Stimulated activated CD8-positive, alpha-beta memory T cell treated with anti-CD3 and anti-CD28 coated beads, Interleukin-2, amount 100 ng/mL, for 1 hour (primary cell): ENCODE measurements at regions not wholly inside any gene's neighbourhood (a gene's known extent, or its start where the extent isn't known, plus 50 kb on each side); places are given as distances from the start of the nearest gene placed in this dataset.

Source experiments
- DNase-seq, 2 donors: peaks; one replicate each; pipeline ENCODE4 v3.0.0-alpha.2; 2020; ENCODE audit warnings: low read depth in 2 of 2

DNA sequence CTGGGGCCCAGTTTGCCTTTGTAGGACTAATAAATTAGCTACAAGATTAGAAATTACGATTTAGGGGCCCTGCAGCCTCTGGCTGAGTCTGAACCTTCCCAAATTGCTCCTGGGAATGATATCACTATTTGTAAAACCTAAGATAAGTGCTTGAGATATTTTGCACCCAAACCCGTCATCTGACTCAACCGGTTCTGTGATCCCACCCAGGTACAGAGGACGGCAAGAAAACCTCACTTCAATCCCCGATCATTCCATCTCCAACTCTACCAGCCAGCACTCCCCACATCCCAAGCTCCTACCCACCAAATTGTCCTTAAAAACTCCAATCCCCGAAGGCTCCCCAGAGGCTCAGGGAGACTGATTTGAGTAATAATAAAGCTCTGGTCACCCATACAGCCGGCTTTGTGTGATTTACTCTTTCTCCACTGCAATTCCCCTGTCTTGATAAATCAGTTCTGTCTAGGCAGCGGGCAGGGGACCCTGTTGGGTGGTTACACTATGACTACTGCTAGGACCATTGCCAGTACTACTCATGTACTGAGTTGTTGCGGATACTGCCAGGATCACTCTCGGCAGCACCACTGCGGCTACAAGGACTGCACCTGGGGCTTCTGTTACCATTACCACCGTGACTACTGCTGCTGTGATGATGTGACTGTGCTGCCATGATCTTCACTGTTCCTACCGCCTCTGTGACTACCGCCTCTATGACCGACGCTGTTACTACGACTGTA, 73.1 kb downstream of the IRF8 start:
- no peak for DNase-seq

DNA sequence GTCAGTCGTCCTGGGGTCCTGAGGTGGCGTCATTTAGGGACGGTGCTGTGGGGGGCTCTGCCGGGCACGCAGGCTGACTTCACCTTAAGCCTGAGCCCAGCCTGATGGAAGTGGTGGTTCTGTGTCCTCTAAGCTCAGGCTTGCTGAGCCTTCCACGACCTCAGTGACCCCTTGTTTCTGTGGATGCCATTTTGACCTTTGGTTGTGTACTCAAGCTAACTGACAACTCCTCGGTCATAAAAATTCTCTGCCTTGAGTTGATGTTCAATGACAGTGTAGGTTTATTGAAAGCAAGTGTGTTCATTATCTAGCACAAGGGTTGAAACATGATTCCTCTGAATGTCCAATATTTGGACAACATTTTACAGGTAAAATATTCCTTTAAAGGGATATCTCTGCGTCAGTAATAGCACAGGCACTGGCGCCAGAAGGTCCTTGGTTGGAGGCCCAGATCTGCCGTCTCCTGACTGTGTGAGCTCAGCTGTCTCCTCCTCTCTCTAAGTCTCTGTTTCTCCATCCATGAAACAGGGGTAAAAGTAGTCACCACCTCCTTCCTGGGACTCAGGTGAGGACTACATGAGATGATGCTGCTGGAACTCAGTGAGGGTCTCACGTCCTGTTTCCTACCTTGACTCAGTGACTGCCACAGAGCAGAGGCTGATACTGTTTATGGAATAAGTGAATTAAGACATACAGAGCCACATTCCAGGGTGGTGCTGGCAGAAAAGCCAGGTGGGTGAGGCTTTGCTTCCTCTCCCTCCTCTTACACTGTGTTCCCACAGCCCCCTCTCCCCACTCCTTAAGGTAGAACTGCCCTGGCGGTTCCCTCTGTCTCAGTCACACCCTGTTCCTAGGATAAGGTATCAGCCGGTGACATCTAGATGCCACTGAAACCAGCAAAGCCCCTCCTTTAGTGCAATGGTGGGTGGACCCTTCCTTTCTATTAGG, 75.7 kb downstream of the IRF8 start:
- no peak for DNase-seq

DNA sequence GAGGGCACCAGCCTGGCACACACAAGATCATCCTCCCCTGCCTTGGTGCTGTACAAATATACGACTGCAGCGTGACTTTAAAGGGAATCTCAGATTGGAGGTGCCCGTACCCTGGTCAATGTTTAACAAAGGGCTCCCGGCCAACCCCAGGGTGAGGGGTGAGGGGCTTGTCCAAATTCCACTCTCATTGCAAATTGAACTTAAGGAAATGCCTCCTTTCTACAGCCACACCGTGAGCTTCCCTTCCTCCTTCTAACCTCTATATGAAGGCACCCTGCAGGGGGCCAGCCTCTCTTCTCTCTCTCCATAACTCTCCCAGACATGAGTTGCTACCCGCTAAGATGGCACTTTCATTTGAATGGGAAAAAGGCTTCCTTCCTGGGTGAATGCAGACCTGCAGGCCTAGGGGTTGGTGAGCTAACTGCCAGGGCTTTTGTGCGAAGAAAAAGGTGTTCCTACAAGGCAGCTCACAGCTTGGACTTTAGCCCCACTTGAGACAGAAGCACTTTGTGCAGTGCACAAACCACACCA, 76.6 kb downstream of the IRF8 start:
- DNase-seq: no peak

DNA sequence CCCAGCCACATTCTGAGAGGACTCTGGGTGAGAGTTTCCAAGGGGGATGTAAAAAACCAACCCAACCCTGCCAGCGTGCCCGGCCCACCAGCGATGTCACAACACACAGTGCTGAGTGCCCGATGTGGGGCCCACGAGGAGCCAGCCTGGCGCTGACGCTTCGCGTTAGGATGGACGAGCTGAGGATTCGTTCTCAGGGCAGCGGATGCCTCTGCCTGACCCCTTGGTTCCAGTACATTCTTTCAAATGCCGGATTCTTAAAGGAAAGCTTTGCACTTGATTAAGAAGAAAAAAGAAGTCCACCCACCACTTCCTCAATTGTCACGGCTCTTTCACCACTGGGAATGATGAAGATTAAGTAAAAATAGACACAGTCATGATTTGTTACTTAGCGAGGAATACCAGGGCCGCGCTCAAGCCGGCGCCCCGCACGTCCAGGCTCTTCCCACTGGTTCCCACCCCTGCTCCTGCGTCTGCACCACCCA, 79.4 kb downstream of the IRF8 start:
- DNase-seq: no peak

DNA sequence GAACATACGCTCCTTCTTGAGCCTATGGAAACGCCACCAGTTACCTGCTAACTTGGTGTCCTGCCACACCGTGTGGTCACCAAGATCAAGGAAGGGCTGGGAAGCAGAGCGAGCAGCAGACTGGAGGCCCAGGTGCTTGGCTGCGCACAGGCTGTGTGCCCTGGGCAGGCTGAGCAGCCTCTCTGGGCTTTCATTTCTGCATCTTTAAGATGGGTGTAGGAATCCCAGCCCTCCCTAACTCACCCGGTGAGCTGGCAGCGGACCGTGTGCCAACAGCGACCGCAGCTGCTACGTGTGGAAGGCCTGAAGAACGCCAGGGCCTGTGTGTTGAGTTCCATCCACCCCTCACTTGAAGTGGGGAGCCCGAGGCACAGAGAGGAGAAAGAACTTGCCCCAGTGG, 80.0 kb downstream of the IRF8 start:
- DNase-seq: no peak

DNA sequence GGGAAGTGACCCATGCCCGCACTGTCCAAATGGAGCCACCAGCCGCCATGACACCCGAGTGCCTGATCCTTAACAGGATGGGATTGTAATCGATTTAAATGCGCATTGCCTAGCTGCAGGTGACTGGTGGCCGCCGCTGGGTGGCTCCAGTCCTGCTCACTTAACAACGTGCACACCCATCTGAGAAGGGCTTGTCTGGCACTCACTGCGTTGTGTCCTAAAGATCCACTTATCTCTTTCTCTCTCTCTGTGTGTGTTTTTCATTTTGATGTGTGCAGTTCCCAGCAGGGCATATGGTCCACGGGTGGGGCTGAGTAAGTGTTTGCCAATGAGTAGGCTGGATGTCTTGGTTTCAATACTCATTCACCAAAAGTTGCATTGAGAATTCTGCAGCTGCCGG, 80.6 kb downstream of the IRF8 start:
- no peak for DNase-seq

DNA sequence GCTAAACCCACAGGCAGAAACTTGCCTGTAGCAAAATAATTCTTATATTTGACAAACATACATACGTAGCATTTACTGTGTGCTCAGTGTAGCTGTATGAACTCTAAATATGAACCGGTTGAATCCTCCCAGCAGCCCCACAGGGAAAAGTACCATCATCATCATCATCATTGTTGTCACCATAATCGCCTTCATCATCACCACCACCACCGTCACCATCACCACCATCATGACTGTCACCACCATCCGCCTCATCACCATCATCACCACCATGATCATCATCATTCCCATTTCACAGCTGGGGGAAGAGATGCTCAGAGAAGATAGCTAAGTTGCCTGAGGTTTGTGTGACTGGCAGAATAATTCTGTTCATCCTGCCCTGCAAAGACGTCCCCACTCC, 81.7 kb downstream of the IRF8 start:
- DNase-seq: no peak

DNA sequence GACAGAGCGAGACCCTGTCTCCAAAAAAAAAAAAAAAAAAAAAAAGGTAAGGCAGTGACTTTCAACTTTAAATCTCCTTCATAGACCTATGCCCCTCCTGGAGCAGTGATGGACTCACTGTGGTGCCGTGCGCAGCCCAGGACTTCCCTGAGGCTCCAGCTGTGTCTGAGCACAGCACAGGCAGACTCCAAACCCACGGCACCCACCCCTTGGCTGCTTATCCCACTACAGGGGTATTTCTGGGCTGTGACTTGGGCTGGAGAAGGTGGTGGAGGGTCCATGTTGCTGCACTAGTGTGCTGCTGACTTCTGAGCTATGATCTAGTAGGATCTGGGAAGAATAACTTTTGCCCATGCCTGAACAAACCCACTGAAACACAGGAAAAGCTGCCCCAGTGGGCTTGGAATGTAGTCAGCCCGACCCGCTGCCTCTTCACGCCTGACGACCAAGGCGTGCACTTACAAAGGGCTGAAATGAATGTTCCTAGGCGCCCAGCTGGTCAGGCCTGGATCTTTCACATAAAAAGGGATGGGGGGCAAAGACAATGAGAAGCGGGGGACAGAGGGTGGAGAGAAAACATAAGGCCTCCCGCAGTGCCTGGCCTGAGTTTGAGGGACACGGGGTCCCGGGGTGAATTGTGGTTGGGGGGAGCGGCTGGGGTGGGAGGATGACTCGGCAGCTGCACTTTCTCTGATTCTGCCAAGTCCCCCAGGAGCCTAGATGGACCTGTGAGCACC, 83.0 kb downstream of the IRF8 start:
- DNase-seq: no peak

DNA sequence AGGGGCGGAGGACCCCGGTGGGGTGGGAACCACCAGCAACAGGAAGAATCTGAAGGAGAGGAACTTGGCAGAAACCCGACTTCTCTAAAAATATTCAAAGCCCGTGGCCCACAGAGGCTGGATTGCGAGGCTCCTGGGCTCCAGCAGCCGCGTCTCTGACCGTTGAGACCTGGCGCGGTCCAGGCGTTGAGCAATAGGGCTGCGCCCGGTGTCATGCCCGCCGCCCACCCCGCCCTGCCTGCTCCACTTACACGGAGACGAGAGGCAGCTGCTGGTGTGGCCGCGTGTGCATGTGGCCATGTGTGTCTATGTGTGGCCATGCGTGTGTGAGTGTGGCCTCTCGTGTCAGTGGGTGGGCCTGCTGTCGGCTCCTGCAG, 83.6 kb downstream of the IRF8 start:
- DNase-seq: no peak

DNA sequence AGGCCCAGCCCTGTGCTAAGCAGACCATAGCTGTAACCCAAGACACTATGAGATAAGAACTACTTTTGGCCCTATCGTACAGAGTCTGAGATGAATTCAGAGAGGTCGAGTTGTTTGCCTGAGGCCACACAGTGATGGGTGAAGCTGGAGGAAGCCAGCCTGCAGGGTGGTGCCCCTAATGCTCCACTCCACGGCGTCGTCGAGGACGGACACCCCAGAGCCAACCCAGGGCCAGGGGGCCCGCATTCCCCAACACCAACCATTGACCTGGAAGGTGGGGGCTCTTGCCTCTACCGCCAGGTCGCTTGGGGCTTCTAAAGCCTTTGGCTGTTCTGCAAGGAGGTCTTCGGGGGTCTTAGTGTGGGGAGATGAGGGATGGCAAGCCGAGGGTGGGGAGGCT, 84.1 kb downstream of the IRF8 start:
- no peak for DNase-seq

DNA sequence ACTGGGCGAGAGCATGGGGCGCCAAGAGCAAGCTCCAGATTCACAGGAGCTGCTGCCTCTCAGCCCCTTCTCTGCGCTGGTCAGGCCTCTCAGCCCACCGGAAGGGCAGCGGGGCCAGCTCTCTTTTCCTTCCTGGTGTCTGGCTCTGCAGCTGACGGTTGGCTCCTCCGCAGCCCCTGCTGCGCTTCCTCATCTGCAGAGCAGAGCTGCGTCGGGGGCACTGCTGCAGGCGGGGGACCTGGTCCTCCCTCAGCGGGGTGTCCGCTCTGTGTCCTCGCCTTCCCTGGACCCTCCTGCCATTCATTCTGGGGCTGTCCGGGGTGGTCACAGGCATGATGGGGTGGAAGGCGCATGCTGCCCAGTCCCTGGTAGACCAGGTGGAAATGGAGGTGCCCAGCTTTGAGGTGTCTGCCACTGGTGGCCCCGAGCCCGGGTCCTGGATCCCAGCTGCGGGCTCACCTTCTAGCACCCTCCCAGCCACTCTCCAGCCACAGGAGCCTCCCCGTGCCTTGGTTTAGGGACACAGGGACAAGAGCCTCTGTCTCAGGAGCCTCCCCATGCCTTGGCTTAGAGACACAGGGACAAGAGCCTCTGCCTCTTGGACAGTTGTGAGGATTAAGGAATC, 84.8 kb downstream of the IRF8 start:
- no peak for DNase-seq

DNA sequence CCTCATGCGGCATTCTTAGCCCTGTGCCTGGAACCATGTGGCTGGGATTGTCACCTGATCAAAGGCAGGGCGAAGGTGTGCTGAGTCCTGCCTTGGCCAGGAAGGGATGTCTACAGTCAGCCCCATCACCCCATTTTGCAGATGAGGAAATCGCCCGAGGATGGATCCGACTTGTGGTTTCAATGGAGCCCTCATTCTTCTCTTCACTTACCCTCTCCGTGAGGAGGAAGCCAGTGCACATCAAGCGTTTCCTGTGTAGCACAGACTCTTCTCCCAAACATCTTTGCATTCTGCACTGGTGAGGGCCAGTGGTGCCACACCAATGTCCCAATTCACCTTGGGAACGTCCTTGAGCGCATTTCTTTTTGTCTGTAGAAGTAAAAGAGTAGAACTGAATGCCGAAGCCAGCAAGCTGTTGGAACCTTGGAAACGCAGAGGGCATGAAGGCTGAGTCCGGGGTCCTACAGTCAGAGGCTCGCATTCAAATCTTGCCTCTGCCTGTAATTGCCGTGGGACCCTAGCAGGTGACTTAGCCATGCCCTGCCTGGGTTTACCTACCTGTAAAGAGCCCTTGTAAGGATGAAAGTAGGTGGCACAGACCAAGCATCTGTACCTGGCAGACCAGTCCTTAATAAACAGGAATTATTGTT, 85.4 kb downstream of the IRF8 start:
- DNase-seq: no peak

DNA sequence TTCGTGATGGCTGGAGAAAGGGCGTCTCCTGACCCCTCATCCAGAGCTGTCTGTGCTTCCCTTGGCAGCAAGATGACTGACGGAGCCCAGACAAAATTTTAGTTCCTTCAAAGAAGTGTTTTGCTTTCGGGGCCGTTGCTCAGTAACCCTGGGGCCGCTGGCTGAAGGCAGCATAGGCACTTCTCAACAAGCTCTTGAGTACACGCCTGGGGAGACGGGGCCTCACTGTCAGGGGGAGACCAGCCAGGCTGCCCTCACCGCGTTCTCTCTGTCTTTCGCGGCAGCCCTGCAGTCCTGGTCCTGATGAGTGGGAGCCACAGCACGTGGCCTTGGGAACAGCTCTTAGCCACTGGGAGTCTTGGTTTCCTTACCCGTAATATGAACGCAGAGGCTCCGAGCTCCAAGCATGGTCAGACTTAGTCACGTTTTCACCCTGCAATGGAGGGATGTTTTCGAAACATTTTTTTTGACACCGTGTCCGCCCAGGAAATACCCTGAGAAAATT, 86.0 kb downstream of the IRF8 start:
- no peak for DNase-seq

DNA sequence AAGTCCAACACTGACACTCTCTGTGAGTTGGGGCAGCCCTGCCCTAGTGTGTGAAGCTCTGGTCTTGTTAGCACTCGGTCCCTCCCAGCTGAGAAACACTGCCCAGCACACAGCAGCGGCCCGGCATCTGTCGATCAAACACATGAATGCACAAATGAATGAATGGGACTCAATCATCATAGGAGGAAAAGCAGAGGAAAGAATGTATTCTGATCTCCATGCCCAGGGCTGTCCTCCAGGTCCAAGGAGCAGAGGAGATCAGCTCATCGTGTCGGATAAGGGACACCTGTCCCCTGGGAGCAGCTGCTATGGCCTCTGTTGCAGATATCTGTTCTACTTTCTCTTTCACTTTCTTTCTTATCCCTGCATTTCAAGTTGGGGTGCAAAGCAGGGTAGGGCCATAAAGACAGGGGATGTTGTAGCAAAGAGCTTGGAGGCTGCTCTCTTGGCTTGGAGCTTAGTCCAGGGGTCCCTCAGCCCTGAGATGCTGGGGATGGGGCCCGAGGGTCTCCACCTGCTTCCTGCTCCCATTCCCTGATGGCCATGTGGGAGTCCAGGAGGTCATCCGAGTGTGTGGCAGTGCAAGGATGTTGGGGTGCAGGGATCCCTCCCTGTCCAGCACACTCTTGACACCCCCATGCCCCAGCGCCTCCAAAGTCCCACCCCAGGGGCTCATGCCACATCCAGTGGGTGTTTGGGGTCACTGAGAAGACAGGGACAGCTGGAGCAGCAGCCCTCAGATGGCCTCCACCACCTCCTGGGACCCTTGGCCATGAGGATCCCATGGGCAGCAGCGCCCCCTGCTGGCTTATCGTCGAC, 88.2 kb downstream of the IRF8 start:
- DNase-seq: peak in 1 of 2 donors; percentile 26

DNA sequence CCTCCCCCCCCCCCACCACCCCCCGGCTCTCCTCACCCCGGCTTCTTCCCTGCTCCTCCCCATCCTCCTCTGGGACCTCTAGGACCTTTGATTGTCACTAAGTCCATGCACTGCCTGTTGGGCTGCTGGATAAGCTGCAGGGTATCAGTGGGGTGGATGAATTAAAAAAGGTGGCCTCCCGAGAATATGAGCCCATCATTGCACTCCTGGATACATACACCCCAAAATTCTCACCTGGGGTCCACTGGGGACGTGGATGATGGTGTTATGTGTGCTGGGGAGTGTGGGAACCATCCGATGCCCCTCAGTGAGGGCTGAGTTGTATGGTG, 88.8 kb downstream of the IRF8 start:
- no peak for DNase-seq

DNA sequence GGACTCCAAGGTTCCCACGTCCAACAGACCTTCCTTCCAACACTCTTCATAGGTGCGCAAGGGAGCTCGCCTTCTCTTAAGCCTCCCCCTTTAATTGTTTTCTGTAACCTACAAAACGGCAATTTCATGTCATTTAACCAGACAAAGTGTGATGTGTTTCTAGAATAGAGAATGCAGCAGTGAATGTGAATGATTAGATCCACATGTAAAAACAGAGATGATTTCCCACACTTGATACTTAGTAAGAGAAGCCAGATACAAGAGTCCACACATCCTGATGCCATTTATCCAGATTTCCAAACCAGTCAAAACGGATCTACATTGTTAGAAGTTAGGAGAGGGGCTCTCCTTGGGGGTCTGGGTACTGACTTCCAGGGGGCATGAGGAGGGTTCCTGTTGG, 89.3 kb downstream of the IRF8 start:
- DNase-seq: no peak

DNA sequence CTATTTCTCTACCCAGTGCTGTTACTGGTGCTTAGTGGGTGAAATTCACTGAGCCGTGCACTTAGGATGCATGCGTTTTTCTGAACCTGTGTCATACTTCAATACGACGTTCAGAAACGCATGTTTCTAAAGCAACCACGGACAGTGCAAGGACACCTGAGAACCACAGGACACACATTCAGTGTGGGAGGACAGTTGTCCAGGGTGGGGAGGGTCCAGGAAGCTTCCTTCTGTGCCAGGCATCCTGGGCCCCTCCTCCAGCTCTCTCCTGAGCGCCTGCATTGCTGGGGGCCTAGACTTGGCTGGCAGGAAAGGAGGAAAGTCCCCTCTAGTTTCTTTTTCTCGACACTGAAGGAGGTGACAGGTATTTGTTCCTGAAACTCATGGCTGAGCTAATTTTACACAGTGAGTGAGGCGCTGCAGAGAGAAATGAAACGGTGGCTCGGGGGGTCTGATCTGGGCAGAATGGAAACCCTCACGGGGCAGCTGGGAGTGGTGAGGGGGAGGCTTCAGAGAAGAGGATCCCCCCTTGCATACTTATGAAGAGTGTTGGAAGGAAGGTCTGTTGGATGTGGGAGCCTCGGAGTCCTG, 89.9 kb downstream of the IRF8 start:
- no peak for DNase-seq

DNA sequence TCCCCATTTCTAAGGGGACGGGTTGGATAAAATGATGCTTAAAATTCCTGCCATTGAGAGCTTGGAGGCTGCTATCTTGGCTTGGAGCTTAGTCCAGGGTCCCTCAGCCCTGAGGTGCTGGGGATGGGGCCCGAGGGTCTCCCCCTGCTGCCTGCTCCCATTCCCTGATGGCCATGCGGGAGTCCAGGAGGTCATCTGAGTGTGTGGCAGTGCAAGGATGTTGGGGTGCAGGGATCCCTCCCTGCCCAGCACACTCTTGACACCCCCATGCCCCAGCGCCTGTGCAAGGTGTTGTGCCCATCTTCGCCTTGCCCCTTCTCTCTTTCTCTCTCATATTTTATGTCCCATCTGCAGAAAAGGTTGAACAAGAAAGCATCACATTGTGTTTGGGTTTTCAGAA, 90.4 kb downstream of the IRF8 start:
- no peak for DNase-seq

DNA sequence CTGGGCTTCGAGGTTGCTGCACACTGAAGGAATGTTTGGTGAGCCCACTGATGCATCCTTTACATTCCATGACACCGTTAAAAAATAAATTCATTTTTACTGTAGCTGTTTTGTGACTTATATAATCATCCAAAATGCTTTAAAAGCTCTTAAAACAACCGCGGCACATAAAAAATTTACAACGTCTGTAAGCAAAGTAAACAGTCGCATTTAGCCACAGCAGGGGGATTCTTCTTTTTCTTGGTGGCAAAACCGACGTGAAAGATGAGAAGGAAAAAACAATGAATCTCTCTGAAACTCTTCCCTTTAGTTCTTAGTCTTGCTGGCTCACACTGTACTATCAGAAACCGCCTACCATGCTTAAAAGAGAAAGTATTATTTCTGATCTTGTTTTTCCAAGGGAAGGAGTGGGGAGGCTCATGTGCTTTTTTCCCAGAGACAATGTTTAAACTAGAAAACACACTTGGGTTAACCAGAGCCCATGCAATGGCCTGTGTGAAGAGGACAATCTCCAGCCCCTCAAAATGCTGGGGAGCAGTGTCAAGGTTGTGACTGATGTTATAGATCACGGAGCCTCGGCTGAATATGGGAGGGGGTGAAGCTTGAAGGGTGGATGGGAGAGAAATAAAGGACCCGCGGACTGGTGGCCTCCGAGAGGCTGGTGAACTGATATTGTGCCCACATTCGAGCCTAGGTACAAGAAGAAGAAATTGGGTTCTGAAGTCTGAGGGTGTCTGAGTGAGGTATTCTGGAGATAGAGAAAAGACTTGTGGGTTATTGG, 91.1 kb downstream of the IRF8 start:
- no peak for DNase-seq
